T-cell (primary cell): ENCODE measurements at regions not wholly inside any gene's neighbourhood (a gene's known extent, or its start where the extent isn't known, plus 50 kb on each side); places are given as distances from the start of the nearest gene placed in this dataset.

ENCODE experiments used
- ATAC-seq, 4 experiments: fragments of 200-7000 bp in 3 of 4; fragments of 150-1000 bp in 1 of 4; cut with Tn5 transposase; replicated peaks in 1 of 4; 1 replicate in 3 of 4; 2 replicates in 1 of 4; pipeline ENCODE4 v1.10.0; 2021; ENCODE audit warnings: moderate library complexity in 3 of 4, mild to moderate bottlenecking in 2 of 4, moderate number of reproducible peaks in 1 of 4
- CTCF ChIA-PET, 2 donors: fragments of 300-600 bp; sonication (Branson Sonifier 250); formaldehyde crosslinking; loops; one replicate each; lab custom pipeline; 2022; ENCODE audit warnings: antibody characterized with exemption in 2 of 2; lab: Charles Lee
- POLR2A ChIA-PET, 2 donors: fragments of 300-600 bp; sonication (Branson Sonifier 250); formaldehyde crosslinking; loops; one replicate each; lab custom pipeline; 2022; ENCODE audit warnings: antibody characterized with exemption in 2 of 2; lab: Charles Lee
- DNase-seq, 35 experiments: peaks; one replicate each; pipeline versions ENCODE4 v3.0.0 to v3.0.0-alpha.2; 2013 to 2023
- H3K27ac ChIP-seq: one replicate; pipeline ENCODE4 v1.5.1; 2013; ENCODE audit warnings: low read length
- H3K27me3 ChIP-seq, 2 experiments: replicated peaks in 1 of 2; 1 replicate in 1 of 2; 2 replicates in 1 of 2; pipeline versions ENCODE4 v1.6.1 to v1.7.0; 2013; ENCODE audit warnings: low read length in 1 of 2, mixed read lengths in 1 of 2; ENCODE audit not compliant: control insufficient read depth in 2 of 2, insufficient read depth in 2 of 2; ENCODE audit errors: extremely low read depth in 1 of 2
- H3K36me3 ChIP-seq, 2 donors: 1 replicate in 1 of 2; 2 replicates in 1 of 2; pipeline versions ENCODE4 v1.6.1 to v1.7.0; 2013; ENCODE audit warnings: low read length in 1 of 2; ENCODE audit not compliant: control insufficient read depth in 2 of 2, insufficient read depth in 1 of 2; ENCODE audit errors: extremely low read depth in 1 of 2
- H3K4me1 ChIP-seq, 2 experiments: 1 replicate in 1 of 2; 2 replicates in 1 of 2; pipeline versions ENCODE4 v1.6.1 to v1.7.0; 2013; ENCODE audit warnings: low read length in 2 of 2, mixed read lengths in 1 of 2; ENCODE audit not compliant: insufficient read depth in 2 of 2, control insufficient read depth in 1 of 2; ENCODE audit errors: extremely low read depth in 1 of 2
- H3K4me3 ChIP-seq, 2 donors: 1 replicate in 1 of 2; 2 replicates in 1 of 2; pipeline versions ENCODE4 v1.5.1 to v1.7.0; 2013; ENCODE audit warnings: mild to moderate bottlenecking in 2 of 2, low read length in 1 of 2, moderate library complexity in 1 of 2; ENCODE audit not compliant: control insufficient read depth in 1 of 2; ENCODE audit errors: extremely low read depth in 1 of 2
- H3K9me3 ChIP-seq: 2 replicates; pipeline ENCODE4 v1.7.0; 2013
- H3K27ac Mint-ChIP-seq, 2 donors: one replicate each; pipeline ENCODE4 v1.8.0; 2020 to 2021; ENCODE audit warnings: mild to moderate bottlenecking in 2 of 2, mixed read lengths in 2 of 2
- H3K27me3 Mint-ChIP-seq, 2 donors: one replicate each; pipeline ENCODE4 v1.8.0; 2021 to 2022; ENCODE audit warnings: mixed read lengths in 2 of 2
- H3K36me3 Mint-ChIP-seq: one replicate; pipeline ENCODE4 v1.8.0; 2021; ENCODE audit warnings: mixed read lengths
- H3K4me1 Mint-ChIP-seq, 3 donors: one replicate each; pipeline ENCODE4 v1.8.0; 2020 to 2022; ENCODE audit warnings: mixed read lengths in 3 of 3, mild to moderate bottlenecking in 1 of 3
- H3K4me3 Mint-ChIP-seq, 3 donors: one replicate each; pipeline ENCODE4 v1.8.0; 2020 to 2022; ENCODE audit warnings: mild to moderate bottlenecking in 3 of 3, mixed read lengths in 3 of 3, moderate library complexity in 3 of 3
- H3K9me3 Mint-ChIP-seq, 3 donors: one replicate each; pipeline ENCODE4 v1.8.0; 2020 to 2022; ENCODE audit warnings: mixed read lengths in 3 of 3
- WGBS: methylation state at CpG from one replicate; pipeline ENCODE4 v1.1.5; 2013; ENCODE audit warnings: missing lambda C conversion rate; ENCODE audit not compliant: insufficient coverage; 5-methylcytosine and 5-hydroxymethylcytosine counted together

DNA sequence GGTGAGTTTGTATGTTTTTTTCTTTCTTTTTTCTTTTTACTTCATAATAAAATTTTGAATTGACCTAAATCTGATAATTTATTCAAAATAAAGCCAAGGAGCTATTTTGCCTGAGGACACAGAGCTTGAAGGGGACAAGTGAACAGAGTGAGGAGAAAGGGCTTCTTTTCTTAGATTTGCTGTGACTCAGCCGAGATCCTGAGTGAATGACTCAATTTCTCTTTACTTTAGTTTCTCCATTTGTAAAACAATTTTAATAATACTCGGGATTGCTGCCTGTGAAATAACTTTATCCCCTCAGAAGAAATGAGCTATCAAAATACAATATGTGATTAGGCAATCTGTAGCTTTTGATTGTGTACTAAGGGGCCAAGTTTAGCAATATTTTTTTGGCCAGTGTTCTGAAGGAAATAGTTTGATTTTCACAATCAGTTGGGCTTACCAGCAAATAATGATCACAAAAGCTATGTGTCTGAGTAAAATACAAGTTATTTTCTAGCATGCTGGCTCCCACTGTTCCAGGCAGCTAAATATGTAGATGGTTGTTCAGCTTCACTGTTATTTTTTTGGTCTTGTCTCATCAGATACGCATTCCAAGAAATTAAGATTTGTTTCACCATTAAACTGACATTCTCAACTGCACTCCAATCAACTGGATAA is 437.5 kb downstream of the FGF9 start:
- peaks cover 39 to 64% (median 53%) of the 10 kb centered on the region in 3 donors for H3K4me1 Mint-ChIP-seq
- H3K9me3 ChIP-seq, result no peaks in the 10 kb centered on the region
- no peak for DNase-seq
- H3K27ac ChIP-seq, result no peak overlapping the region
- H3K27ac Mint-ChIP-seq, result peak overlapping the region; percentile 72 to 88
- CTCF ChIA-PET, result interaction anchor here in 1 of 2 donors (0.9 to 1.3 kb wide), 2 partner anchors 15 to 48 kb away, joined by 3 read pairs; no protein-coding TSS in a partner anchor
- H3K36me3 ChIP-seq, result no peaks in the 10 kb centered on the region
- H3K36me3 Mint-ChIP-seq, result no peaks in the 10 kb centered on the region
- peak overlapping the region in 2 of 3 donors; percentile 7 to 49 for H3K4me3 Mint-ChIP-seq
- no peak overlapping the region for H3K4me3 ChIP-seq
- no CpG with 5 or more reads among the region's 3 CpGs for WGBS
- H3K4me1 ChIP-seq, result peaks cover 2 to 15% of the 10 kb centered on the region in 2 experiments
- H3K9me3 Mint-ChIP-seq, result no peaks in the 10 kb centered on the region
- H3K27me3 Mint-ChIP-seq, result no peaks in the 10 kb centered on the region
- POLR2A ChIA-PET, result interaction anchor here in 1 of 2 donors (0.6 kb wide), 1 partner anchor 716 kb away, joined by 5 read pairs; no protein-coding TSS in a partner anchor
- ATAC-seq, result no peak
- H3K27me3 ChIP-seq, result no peaks in the 10 kb centered on the region

DNA sequence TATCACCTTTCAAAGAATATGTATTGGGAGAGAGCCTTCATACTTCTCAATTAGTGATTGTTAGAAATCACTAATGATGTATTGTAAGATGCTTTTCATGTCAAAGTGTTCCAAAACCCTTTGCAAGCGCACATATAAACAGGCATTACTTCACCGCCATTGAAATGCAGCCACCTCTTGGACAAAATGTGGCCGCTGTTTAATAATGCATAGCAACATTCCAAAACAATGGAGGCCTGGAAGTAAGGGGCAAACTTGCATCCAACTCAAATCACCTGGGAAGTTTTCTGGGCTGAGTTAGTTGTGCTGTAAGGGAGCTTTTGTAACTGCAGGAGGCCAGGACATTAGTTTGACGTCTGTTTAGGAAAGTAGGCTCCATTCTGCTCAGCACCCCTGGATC is 438.1 kb downstream of the FGF9 start:
- peaks cover 44 to 69% (median 59%) of the 10 kb centered on the region in 3 donors for H3K4me1 Mint-ChIP-seq
- POLR2A ChIA-PET, result interaction anchor here in 1 of 2 donors (0.7 kb wide), 1 partner anchor 486 kb away, joined by 3 read pairs; no protein-coding TSS in a partner anchor
- Histone ChIP-seq H3K4me3 (no peak overlapping the region), H3K36me3 (no peaks in the 10 kb centered on the region), H3K4me1 (peaks cover 2 to 16% of the 10 kb centered on the region in 2 experiments), H3K27ac (no peak overlapping the region), H3K27me3 (no peaks in the 10 kb centered on the region), H3K9me3 (no peaks in the 10 kb centered on the region)
- CTCF ChIA-PET, result interaction anchor here in 1 of 2 donors (0.9 to 1.3 kb wide), 2 partner anchors 15 to 49 kb away, joined by 3 read pairs; no protein-coding TSS in a partner anchor
- H3K9me3 Mint-ChIP-seq, result no peaks in the 10 kb centered on the region
- no peaks in the 10 kb centered on the region for H3K27me3 Mint-ChIP-seq
- peak overlapping the region in 1 of 2 donors; percentile 64 for H3K27ac Mint-ChIP-seq
- no peak for ATAC-seq
- H3K36me3 Mint-ChIP-seq, result no peaks in the 10 kb centered on the region
- no peak overlapping the region for H3K4me3 Mint-ChIP-seq
- no peak for DNase-seq
- no CpG with 5 or more reads among the region's 4 CpGs for WGBS

DNA sequence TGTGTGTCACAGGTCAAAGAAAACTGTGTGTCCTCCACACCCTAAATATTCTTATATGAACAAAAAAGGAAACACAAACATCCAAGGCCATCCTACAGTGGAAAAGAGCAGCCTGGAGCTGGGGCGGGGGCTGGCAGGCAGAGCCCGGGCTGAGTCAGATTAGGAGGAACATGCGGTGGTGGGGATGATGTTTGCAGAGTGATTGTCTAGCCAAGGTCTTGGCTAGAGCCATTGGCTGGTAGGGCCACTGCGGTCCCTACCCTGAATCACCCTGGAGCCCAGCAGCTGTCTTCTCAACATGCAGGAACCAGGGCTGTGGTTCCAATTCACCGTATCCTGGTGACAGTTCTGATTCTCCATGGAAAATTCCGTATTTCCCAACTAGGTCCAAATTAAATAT is 439.5 kb downstream of the FGF9 start:
- CTCF ChIA-PET, result no interaction called here
- H3K4me1 Mint-ChIP-seq, result peaks cover 57 to 80% (median 72%) of the 10 kb centered on the region in 3 donors

DNA sequence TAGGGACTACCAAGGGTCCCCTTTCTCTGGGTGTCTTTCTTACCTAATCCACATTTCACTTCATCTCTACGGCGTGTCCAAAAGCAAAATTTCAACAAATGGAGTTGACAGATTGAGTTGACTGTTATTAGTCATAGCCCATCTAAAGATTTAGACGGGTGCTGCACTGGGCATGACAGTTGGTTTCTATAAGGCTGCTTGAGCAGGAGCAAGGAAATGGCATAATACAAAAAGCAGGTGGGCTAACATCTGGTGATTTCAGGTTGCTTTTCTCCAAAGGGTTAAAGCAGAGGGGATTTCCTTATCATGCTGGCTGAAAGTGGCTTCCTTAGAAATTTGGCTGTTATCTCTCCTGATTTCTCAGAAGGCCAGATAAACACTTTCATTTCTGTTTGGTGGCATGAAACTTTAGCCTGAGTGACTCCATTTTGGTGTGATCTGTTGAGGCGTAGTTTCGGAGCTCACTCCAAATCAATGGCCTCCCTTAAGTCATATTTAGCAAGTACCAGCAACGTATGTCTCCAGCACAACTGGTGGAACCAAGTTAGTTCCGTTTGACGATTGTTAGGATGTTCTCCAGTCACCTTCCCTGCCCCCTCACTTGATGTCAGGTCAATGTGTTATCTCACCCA is 440.4 kb downstream of the FGF9 start:
- Histone ChIP-seq H3K4me1 (peaks cover 2 to 25% of the 10 kb centered on the region in 2 experiments), H3K9me3 (no peaks in the 10 kb centered on the region), H3K36me3 (no peaks in the 10 kb centered on the region), H3K27ac (no peak overlapping the region), H3K4me3 (no peak overlapping the region), H3K27me3 (no peaks in the 10 kb centered on the region)
- Mint-ChIP-seq H3K9me3 (peaks cover 0 to 4% (median 0%) of the 10 kb centered on the region in 3 donors), H3K36me3 (peaks cover 3% of the 10 kb centered on the region), H3K27me3 (no peaks in the 10 kb centered on the region), H3K4me1 (peaks cover 54 to 79% (median 69%) of the 10 kb centered on the region in 3 donors), H3K27ac (no peak overlapping the region), H3K4me3 (no peak overlapping the region)
- DNase-seq (no peak), ATAC-seq (no peak)
- ChIA-PET CTCF (no interaction called here), POLR2A (no interaction called here)
- 100% methylated on average over 2 of the region's 8 CpGs for WGBS

More for the DNA sequence above, 439.5 kb downstream of the FGF9 start:
- Histone ChIP-seq H3K27me3 (no peaks in the 10 kb centered on the region), H3K9me3 (no peaks in the 10 kb centered on the region), H3K4me3 (no peak overlapping the region), H3K36me3 (no peaks in the 10 kb centered on the region), H3K4me1 (peaks cover 2 to 27% of the 10 kb centered on the region in 2 experiments), H3K27ac (no peak overlapping the region)
- Mint-ChIP-seq H3K4me3 (no peak overlapping the region), H3K36me3 (peaks cover 3% of the 10 kb centered on the region), H3K9me3 (peaks cover 0 to under 1% (median 0%) of the 10 kb centered on the region in 3 donors), H3K27me3 (no peaks in the 10 kb centered on the region), H3K27ac (no peak overlapping the region)
- POLR2A ChIA-PET, result no interaction called here
- DNase-seq (no peak), ATAC-seq (no peak)
- WGBS, result 93% methylated on average over 4 of the region's 6 CpGs

DNA sequence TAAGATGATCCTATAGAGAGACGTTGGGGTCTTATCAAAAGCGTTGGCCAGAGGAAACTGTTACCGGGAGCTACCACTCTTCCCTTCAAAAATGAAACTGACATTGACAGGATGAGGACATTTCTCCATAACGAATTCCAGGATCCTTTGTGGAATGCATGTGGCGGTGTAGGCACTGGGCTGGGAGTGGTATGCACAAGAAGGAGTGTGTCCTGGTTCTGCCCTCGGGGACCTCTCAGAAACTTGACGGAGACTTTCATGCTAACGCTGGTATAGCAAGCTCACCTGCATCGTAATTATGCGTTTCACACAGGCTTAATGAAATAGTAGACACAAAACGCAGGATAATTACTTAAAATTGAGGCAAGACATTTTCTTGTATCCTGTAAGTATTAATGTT is 441.1 kb downstream of the FGF9 start:
- ChIA-PET POLR2A (no interaction called here), CTCF (no interaction called here)
- peaks cover 3% of the 10 kb centered on the region for H3K36me3 Mint-ChIP-seq
- H3K9me3 ChIP-seq, result no peaks in the 10 kb centered on the region
- ATAC-seq (no peak), DNase-seq (no peak)
- no peak overlapping the region for H3K4me3 ChIP-seq
- no peak overlapping the region for H3K27ac ChIP-seq
- peaks cover 2 to 19% of the 10 kb centered on the region in 2 experiments for H3K4me1 ChIP-seq
- H3K27me3 ChIP-seq, result no peaks in the 10 kb centered on the region
- no peaks in the 10 kb centered on the region for H3K36me3 ChIP-seq
- H3K4me1 Mint-ChIP-seq, result peaks cover 47 to 73% (median 62%) of the 10 kb centered on the region in 3 donors
- H3K9me3 Mint-ChIP-seq, result peaks cover 0 to 4% (median 0%) of the 10 kb centered on the region in 3 donors
- H3K27me3 Mint-ChIP-seq, result no peaks in the 10 kb centered on the region
- no peak overlapping the region for H3K27ac Mint-ChIP-seq
- WGBS, result 92% methylated on average over 6 of the region's 11 CpGs
- H3K4me3 Mint-ChIP-seq, result no peak overlapping the region

DNA sequence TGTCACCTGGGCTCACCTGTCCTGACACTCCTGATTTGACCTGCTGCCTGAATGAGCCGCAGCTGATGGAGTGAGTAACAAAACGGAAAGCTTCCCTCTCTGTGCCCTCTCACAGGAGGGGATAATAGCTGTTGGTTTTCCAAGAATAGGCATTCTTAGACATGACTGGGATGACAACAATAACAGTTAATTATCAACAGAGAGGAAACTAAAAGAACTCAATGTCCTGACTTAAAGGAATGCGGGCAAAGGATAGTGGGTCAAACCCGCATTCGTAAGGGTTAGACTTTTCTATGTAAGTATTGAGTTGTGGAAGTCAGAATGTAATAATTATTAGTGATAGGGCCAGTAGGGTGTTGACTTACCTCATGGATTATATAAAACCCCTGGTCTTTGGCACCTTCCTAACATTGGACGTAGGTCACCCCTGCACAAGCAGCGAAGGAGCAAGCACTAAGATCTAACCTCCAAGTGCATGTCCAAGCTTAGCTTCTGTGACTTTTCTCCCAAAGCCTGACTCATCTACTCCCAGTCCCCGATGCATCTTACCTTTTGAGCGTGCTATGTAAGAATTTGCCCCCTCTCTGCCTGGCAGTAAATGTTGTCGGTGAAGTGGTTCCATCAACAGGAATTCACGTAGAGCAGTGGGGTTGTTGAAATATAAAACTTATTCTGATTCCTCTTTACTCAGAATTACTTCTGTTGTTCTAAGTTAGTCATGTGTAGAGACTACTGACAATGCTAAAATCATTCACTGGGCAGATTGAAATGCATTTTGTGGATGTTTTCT is 442.3 kb downstream of the FGF9 start:
- peaks cover 35 to 61% (median 50%) of the 10 kb centered on the region in 3 donors for H3K4me1 Mint-ChIP-seq
- peak overlapping the region in 1 of 2 donors; percentile 8 for H3K27ac Mint-ChIP-seq
- Histone ChIP-seq H3K4me1 (peaks cover 2 to 12% of the 10 kb centered on the region in 2 experiments), H3K27me3 (no peaks in the 10 kb centered on the region), H3K36me3 (no peaks in the 10 kb centered on the region), H3K4me3 (no peak overlapping the region), H3K9me3 (no peaks in the 10 kb centered on the region), H3K27ac (no peak overlapping the region)
- peaks cover 3% of the 10 kb centered on the region for H3K36me3 Mint-ChIP-seq
- no peaks in the 10 kb centered on the region for H3K27me3 Mint-ChIP-seq
- ChIA-PET CTCF (no interaction called here), POLR2A (no interaction called here)
- WGBS, result 100% methylated on average over 2 of the region's 11 CpGs
- H3K4me3 Mint-ChIP-seq, result no peak overlapping the region
- peaks cover 0 to 4% (median 0%) of the 10 kb centered on the region in 3 donors for H3K9me3 Mint-ChIP-seq
- ATAC-seq (no peak), DNase-seq (no peak)
